ENCODE measurements at regions not wholly inside any gene's neighbourhood (a gene's known extent, or its start where the extent isn't known, plus 50 kb on each side); places are given as distances from the start of the nearest gene placed in this dataset.
A peak's percentile ranks its signal among the peaks of the same experiment; 100 is the strongest.

- no peak for DNase-seq (ENCODE audit: low spot score)
Observed at GRCh38 chr7:8937204-8937603, 503.8 kb downstream of the NXPH1 start.

- no peak for DNase-seq (ENCODE audit: low spot score)
Observed at GRCh38 chr7:8938044-8938805, 504.8 kb downstream of the NXPH1 start.

- no peak for DNase-seq (ENCODE audit: low spot score)
Observed at GRCh38 chr7:8939446-8939845, 506.0 kb downstream of the NXPH1 start.

- no peak for DNase-seq (ENCODE audit: low spot score)
Observed at GRCh38 chr7:8963722-8964121, 530.3 kb downstream of the NXPH1 start.

GRCh38 chr7:8965177-8965576, 531.8 kb downstream of the NXPH1 start:
- no peak for DNase-seq (ENCODE audit: low spot score)

- peak; percentile 7 for DNase-seq (ENCODE audit: low spot score)
Observed at GRCh38 chr7:8973601-8974000, 540.2 kb downstream of the NXPH1 start.

- no peak for DNase-seq (ENCODE audit: low spot score)
Observed at GRCh38 chr7:8975681-8976080, 542.3 kb downstream of the NXPH1 start.

GRCh38 chr7:8982338-8982992, 549.1 kb downstream of the NXPH1 start:
- DNase-seq (ENCODE audit: low spot score), result no peak

- DNase-seq (ENCODE audit: low spot score), result no peak
Observed at GRCh38 chr7:8985255-8985654, 551.8 kb downstream of the NXPH1 start.

GRCh38 chr7:8988267-8988666, 554.9 kb downstream of the NXPH1 start:
- no peak for DNase-seq (ENCODE audit: low spot score)

- no peak for DNase-seq (ENCODE audit: low spot score)
Observed at GRCh38 chr7:8991159-8991558, 557.8 kb downstream of the NXPH1 start.

- no peak for DNase-seq (ENCODE audit: low spot score)
Observed at GRCh38 chr7:8998762-8999161, 565.4 kb downstream of the NXPH1 start.

GRCh38 chr7:9013940-9014339, 580.5 kb downstream of the NXPH1 start:
- DNase-seq (ENCODE audit: low spot score), result no peak

- no peak for DNase-seq (ENCODE audit: low spot score)
Observed at GRCh38 chr7:9017286-9017685, 583.9 kb downstream of the NXPH1 start.

- no peak for DNase-seq (ENCODE audit: low spot score)
Observed at GRCh38 chr7:9022456-9022855, 589.0 kb downstream of the NXPH1 start.

- no peak for DNase-seq (ENCODE audit: low spot score)
Observed at GRCh38 chr7:9023675-9024294, 590.4 kb downstream of the NXPH1 start.

GRCh38 chr7:9026121-9026520, 592.7 kb downstream of the NXPH1 start:
- DNase-seq (ENCODE audit: low spot score), result no peak

GRCh38 chr7:9028012-9028411, 594.6 kb downstream of the NXPH1 start:
- no peak for DNase-seq (ENCODE audit: low spot score)

- DNase-seq (ENCODE audit: low spot score), result no peak
Observed at GRCh38 chr7:9029681-9030530, 596.5 kb downstream of the NXPH1 start.

GRCh38 chr7:9030976-9031375, 597.6 kb downstream of the NXPH1 start:
- no peak for DNase-seq (ENCODE audit: low spot score)

GRCh38 chr7:9031386-9031785, 598.0 kb downstream of the NXPH1 start:
- no peak for DNase-seq (ENCODE audit: low spot score)

- DNase-seq (ENCODE audit: low spot score), result no peak
Observed at GRCh38 chr7:9036080-9036479, 602.7 kb downstream of the NXPH1 start.

Data from HuH-7.5 (cell line).